ENCODE measurements at regions not wholly inside any gene's neighbourhood (a gene's known extent, or its start where the extent isn't known, plus 50 kb on each side); places are given as distances from the start of the nearest gene placed in this dataset.
"Not testable (repeated sequence)": the region's sequence is repeated elsewhere in the genome, so short reads cannot be mapped to it uniquely, and the experiment has no call there.

DNA sequence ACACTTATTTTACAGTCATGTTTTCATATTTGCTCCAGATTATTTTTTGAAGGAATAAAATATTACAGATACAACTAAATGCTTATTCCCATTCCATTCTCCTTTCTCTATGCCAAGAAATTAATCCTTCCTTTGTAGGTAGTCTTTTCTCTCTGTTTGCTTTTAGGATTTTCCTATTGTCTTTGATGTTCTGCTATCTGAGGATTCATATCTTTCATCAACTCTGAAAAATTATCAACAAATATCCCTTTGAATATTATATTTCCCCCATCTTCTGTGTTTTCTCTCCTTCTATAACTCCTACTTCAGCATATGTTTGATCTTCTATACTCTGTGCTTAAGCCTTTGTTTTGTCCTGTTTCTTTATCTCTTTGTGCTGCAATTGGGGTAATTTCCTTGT, 260.4 kb upstream of the RBMS1 start:
- DNase-seq (ENCODE audit: low spot score): no peak
- Mint-ChIP-seq H3K4me3 (no peak overlapping the region), H3K9me3 (peaks cover 14% of the 10 kb centered on the region), H3K27me3 (ENCODE audit: low read depth) (peaks cover 3% of the 10 kb centered on the region), H3K27ac (no peak overlapping the region), H3K36me3 (ENCODE audit: low read depth) (no peaks in the 10 kb centered on the region), H3K4me1 (ENCODE audit: low read depth) (peaks cover 2% of the 10 kb centered on the region)

DNA sequence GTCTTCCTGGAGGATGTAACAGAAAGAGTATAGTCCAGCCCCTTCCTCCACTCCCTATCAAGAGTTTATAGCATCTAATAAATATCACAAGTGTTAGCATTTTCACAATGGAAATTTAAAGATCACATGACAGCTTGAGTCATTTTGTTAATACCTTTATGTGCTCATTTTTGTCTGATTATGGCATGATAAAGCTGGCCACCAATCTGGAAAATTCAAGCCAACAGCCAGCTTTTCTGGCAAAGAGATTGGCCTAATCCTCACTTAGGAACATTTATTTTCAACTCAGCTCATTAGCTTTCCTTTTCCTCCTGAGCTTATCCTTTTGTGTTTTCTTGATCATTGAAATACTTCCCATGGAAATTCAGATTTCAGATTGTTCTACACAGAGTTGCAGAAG, 262.9 kb upstream of the RBMS1 start:
- Mint-ChIP-seq H3K27me3 (ENCODE audit: low read depth) (no peaks in the 10 kb centered on the region), H3K4me1 (ENCODE audit: low read depth) (peaks cover 2% of the 10 kb centered on the region), H3K4me3 (no peak overlapping the region), H3K27ac (no peak overlapping the region), H3K9me3 (peaks cover 14% of the 10 kb centered on the region), H3K36me3 (ENCODE audit: low read depth) (no peaks in the 10 kb centered on the region)
- no peak for DNase-seq (ENCODE audit: low spot score)

DNA sequence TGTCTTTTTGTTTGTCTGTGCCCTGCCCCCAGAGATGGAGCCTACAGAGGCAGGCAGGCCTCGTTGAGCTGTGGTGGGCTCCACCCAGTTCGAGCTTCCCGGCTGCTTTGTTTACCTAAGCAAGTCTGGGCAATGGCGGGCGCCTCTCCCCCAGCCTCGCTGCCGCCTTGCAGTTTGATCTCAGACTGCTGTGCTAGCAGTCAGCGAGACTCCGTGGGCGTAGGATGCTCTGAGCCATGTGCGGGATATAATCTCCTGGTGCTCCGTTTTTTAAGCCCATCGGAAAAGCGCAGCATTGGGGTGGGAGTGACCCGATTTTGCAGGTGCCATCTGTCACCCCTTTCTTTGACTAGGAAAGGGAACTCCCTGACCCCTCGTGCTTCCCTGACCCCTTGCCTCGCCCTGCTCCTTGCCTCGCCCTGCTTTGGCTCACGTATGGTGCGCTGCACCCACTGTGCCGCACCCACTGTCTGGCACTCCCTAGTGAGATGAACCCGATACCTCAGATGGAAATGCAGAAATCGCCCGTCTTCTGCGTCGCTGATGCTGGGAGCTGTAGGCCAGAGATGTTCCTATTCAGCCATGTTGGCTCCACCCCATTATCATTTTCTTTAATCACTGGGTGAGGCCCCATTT, 269.0 kb upstream of the RBMS1 start:
- not testable (repeated sequence) for H3K4me1 Mint-ChIP-seq (ENCODE audit: low read depth); DNase-seq (ENCODE audit: low spot score); H3K4me3 Mint-ChIP-seq; H3K27me3 Mint-ChIP-seq (ENCODE audit: low read depth); H3K36me3 Mint-ChIP-seq (ENCODE audit: low read depth); H3K9me3 Mint-ChIP-seq; H3K27ac Mint-ChIP-seq

DNA sequence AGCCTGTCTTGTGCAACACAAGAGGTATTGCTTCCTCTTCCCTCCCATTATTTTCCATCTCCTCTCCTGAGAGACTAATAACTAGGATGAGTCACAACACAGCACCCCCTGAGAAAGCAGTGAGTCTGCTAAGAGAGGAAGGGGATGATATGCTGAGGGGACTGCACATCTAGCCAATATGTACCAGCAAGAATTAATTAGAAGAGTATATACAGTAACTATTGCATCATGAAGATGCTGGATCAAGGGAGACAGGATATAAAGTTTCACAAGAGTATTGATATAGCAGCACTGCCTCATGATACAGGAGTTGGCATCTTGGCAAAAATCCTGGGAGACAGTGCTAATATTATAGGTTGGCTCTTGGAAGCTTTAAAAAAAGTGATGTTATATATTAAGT, 289.9 kb upstream of the RBMS1 start:
- Mint-ChIP-seq H3K27ac (no peak overlapping the region), H3K36me3 (ENCODE audit: low read depth) (no peaks in the 10 kb centered on the region), H3K9me3 (peaks cover 8% of the 10 kb centered on the region), H3K27me3 (ENCODE audit: low read depth) (no peaks in the 10 kb centered on the region), H3K4me1 (ENCODE audit: low read depth) (no peaks in the 10 kb centered on the region), H3K4me3 (no peak overlapping the region)
- no peak for DNase-seq (ENCODE audit: low spot score)

DNA sequence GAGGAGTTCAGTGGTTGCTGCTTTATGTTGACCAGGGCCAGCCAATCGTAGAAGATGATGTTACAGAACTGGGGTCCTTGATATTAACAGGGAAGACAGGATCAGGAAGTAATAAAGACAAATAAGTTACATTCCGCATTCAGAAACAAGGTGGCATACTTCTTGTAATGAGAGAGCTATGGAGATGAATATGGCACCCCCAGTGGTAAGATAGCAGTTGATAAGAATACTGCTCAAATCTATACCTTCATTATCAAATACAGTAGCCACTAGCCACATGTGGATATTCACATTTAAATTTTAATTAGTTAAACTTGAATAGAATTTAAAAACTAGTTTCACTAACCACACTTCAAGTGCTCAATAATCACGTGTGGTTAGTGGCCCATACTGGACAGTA, 290.4 kb upstream of the RBMS1 start:
- Mint-ChIP-seq H3K4me3 (no peak overlapping the region), H3K27ac (no peak overlapping the region), H3K36me3 (ENCODE audit: low read depth) (no peaks in the 10 kb centered on the region), H3K9me3 (peaks cover 2% of the 10 kb centered on the region), H3K27me3 (ENCODE audit: low read depth) (no peaks in the 10 kb centered on the region), H3K4me1 (ENCODE audit: low read depth) (no peaks in the 10 kb centered on the region)
- DNase-seq (ENCODE audit: low spot score): no peak

DNA sequence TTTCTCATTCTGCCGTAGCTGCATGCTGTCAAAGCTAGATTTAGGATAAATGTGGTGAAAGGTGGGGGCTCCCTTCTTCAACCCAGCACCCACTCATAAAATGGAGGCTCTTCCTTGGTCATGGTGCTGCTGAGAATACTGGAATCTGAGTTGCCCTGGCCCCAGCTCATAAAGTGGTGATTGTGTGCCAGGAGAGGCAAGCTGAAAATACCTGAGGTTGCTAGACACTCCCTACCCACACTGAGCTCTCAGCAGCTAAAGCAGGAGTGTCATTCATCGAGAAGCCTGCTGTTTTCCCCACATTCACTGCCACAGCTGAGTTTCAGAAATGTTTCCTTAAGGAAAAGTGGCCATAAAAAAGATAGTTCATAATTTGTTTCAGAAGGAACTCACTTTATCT, 297.1 kb upstream of the RBMS1 start:
- Mint-ChIP-seq H3K27ac (no peak overlapping the region), H3K9me3 (no peaks in the 10 kb centered on the region), H3K27me3 (ENCODE audit: low read depth) (no peaks in the 10 kb centered on the region), H3K36me3 (ENCODE audit: low read depth) (no peaks in the 10 kb centered on the region), H3K4me3 (no peak overlapping the region), H3K4me1 (ENCODE audit: low read depth) (no peaks in the 10 kb centered on the region)
- no peak for DNase-seq (ENCODE audit: low spot score)

DNA sequence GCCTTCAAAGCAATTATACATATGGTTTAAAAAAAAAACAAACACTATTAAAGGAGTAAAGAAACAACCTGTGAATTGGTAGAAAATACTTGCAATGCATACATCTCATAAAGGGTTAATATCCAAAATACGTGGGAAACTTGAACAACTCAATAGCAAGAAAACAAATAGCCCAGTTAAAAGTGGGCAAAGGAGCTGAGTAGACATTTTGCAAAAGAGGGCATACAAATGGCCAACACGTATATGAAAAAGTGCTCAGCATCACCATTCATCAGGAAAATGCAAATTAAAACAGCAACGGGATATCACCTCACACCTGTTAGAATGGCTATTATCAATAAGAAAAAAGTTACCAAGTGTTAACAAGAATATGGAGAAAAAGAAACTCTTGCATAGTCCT, 298.3 kb upstream of the RBMS1 start:
- H3K27ac Mint-ChIP-seq: no peak overlapping the region
- no peaks in the 10 kb centered on the region for H3K27me3 Mint-ChIP-seq (ENCODE audit: low read depth)
- no peaks in the 10 kb centered on the region for H3K4me1 Mint-ChIP-seq (ENCODE audit: low read depth)
- no peak overlapping the region for H3K4me3 Mint-ChIP-seq
- H3K36me3 Mint-ChIP-seq (ENCODE audit: low read depth): no peaks in the 10 kb centered on the region
- no peaks in the 10 kb centered on the region for H3K9me3 Mint-ChIP-seq
- no peak for DNase-seq (ENCODE audit: low spot score)

DNA sequence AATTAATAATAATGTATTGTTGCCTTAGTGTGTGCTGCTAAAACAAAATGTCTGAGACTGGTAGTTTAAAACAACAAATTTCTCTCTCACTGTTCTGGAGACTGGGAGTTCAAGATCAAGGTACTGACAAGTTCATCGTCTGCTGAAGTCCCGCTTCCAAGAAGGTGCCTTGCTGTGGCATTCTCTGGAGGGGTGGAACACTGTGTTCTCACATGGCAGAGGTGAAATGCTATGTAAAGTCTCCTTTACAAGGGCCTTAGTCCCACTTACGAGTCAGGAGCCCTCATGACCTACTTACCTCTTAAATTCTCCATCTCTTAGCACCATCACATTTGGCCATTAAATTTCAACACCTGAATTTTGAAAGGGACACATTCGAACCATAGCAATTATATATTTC, 299.2 kb upstream of the RBMS1 start:
- no peaks in the 10 kb centered on the region for H3K36me3 Mint-ChIP-seq (ENCODE audit: low read depth)
- H3K27ac Mint-ChIP-seq: no peak overlapping the region
- DNase-seq (ENCODE audit: low spot score): no peak
- no peaks in the 10 kb centered on the region for H3K4me1 Mint-ChIP-seq (ENCODE audit: low read depth)
- no peak overlapping the region for H3K4me3 Mint-ChIP-seq
- no peaks in the 10 kb centered on the region for H3K27me3 Mint-ChIP-seq (ENCODE audit: low read depth)
- no peaks in the 10 kb centered on the region for H3K9me3 Mint-ChIP-seq

DNA sequence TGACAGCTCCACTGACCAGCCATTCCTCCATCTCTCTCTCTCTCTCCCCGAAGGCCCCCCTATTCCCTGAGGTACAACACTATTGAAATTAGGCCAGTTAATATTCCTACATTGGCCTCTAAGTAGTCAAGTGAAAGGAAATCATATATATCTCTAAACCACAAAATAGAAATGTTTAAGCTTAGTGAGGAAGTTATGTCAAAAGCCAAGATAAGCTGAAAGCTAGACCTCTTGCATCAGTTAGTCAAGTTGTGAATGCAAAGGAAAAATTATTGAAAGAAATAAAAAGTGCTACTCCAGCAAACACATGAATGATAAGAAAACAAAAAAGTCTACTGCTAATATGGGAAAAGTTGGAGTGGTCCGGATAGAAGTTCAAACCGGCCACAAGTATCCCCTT, 301.3 kb upstream of the RBMS1 start:
- DNase-seq (ENCODE audit: low spot score): no peak
- Mint-ChIP-seq H3K27ac (no peak overlapping the region), H3K27me3 (ENCODE audit: low read depth) (no peaks in the 10 kb centered on the region), H3K9me3 (no peaks in the 10 kb centered on the region), H3K4me3 (no peak overlapping the region), H3K4me1 (ENCODE audit: low read depth) (no peaks in the 10 kb centered on the region), H3K36me3 (ENCODE audit: low read depth) (no peaks in the 10 kb centered on the region)

DNA sequence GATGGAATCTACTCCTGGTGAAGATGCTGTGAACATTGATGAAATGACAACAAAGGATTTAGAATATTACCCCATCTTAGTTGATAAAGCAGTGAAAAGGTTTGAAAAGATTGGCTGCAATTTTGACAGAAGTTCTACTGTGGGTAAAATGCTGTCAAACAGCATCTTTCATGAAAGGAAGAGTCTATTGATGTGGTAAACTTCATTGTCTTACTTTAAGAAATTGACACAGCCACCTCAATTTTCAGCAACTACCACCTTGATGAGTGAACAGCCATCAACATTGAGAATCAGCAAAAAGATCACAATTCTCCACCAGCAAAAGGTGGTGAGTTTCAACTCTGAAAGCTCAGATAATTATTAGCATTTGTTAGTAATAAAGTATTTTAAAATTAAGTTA, 310.3 kb upstream of the RBMS1 start:
- Mint-ChIP-seq H3K4me3 (no peak overlapping the region), H3K4me1 (ENCODE audit: low read depth) (no peaks in the 10 kb centered on the region), H3K27ac (no peak overlapping the region), H3K9me3 (peaks cover 11% of the 10 kb centered on the region), H3K27me3 (ENCODE audit: low read depth) (no peaks in the 10 kb centered on the region), H3K36me3 (ENCODE audit: low read depth) (no peaks in the 10 kb centered on the region)
- no peak for DNase-seq (ENCODE audit: low spot score)

DNA sequence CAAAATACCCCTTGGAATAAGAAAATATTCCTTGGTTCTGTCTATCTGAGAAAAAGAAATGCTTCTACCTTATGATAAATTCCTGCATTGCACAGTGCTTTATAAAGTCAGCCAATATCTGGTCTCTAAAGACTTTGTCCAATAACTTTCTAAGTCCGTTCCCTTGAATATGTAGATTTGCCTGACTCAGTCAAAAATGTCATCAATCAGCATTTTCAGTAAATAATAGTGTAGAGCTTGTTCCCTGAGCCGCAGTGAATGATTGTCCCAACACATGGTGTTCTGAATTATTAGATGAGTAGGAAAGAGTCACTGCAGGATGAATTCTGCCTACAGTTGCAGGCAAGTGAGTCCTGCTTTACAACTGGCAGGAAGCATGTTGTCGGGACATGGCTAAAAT, 316.8 kb upstream of the RBMS1 start:
- DNase-seq (ENCODE audit: low spot score): no peak
- H3K4me1 Mint-ChIP-seq (ENCODE audit: low read depth): no peaks in the 10 kb centered on the region
- H3K27me3 Mint-ChIP-seq (ENCODE audit: low read depth): no peaks in the 10 kb centered on the region
- H3K4me3 Mint-ChIP-seq: no peak overlapping the region
- no peaks in the 10 kb centered on the region for H3K36me3 Mint-ChIP-seq (ENCODE audit: low read depth)
- peaks cover 7% of the 10 kb centered on the region for H3K9me3 Mint-ChIP-seq
- no peak overlapping the region for H3K27ac Mint-ChIP-seq

DNA sequence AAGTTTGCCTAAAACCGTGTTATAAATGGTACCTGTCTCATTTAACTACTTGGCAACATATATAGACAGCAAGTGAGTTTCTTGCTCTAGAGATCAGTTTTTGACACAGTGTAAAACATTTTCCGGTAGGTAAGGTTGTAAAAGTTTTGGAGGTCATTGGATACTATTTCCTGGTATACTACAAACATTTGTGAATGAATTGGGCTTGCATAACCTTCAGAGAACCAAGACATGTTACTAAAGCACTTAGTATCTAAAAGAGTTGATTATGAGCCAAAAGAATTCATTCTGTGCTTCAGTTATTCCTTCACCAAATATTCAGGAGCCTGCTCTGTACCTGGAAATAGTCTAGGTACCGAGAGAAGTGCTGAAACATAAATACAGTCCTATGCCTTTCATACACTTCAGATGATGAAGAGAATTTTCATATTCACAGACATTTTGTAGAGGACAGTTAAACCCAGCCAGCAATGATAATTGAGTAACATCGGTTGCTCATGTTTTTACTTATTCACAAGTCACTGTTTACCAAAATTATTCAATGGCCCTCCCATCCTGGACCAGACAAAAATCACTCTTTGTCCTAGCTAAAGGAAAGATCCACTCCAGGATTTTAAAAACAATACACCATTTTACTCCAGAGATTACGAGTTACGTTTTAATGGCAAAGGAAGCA, 319.4 kb upstream of the RBMS1 start:
- Mint-ChIP-seq H3K27ac (no peak overlapping the region), H3K36me3 (ENCODE audit: low read depth) (no peaks in the 10 kb centered on the region), H3K9me3 (no peaks in the 10 kb centered on the region), H3K27me3 (ENCODE audit: low read depth) (no peaks in the 10 kb centered on the region), H3K4me3 (no peak overlapping the region), H3K4me1 (ENCODE audit: low read depth) (no peaks in the 10 kb centered on the region)
- DNase-seq (ENCODE audit: low spot score): no peak

DNA sequence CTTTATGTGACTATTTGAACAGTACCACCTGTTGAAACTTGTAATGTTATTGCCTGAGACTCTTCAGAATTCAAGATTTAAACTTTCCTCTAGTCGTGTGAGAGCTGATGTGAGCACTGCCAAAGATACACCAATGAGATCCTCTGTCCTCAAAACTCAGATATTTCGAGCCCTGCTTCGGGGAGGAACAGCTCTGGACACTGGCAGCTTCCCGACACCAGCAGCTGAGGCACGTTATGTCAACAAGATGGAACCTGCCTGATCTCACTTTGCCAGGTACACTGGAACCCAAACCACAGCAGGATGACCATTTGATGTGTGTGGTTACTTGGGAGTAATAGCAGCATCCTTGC, 319.9 kb upstream of the RBMS1 start:
- Mint-ChIP-seq H3K27ac (no peak overlapping the region), H3K4me3 (no peak overlapping the region), H3K9me3 (no peaks in the 10 kb centered on the region), H3K4me1 (ENCODE audit: low read depth) (no peaks in the 10 kb centered on the region), H3K36me3 (ENCODE audit: low read depth) (no peaks in the 10 kb centered on the region), H3K27me3 (ENCODE audit: low read depth) (no peaks in the 10 kb centered on the region)
- no peak for DNase-seq (ENCODE audit: low spot score)

DNA sequence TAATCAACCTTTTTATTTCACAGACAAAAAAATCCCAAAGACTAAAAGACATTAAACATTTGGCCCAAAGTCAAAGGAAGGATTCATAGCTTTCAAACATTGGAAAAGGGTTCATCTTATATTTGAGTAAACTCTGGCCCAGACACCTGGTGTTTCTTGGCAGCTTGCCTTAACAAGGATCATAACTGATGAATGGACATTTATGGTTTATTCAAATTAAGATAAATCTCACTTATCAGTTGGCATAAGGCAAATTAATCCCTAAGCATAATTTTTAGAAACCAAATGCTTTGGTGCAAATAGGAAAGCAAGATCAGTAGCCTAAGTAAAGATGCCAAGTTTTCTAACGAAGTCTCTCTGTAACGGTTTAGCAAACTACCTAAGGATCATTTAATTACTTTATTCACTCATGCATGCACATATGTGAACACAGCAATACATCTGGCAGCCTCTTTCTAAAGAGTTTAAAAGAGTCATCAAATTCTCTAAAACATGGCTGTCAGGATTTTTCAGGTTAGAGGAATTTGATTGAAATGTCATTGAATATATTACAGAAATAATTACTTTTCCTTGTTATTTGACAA, 323.4 kb upstream of the RBMS1 start:
- Mint-ChIP-seq H3K27me3 (ENCODE audit: low read depth) (no peaks in the 10 kb centered on the region), H3K9me3 (no peaks in the 10 kb centered on the region), H3K36me3 (ENCODE audit: low read depth) (no peaks in the 10 kb centered on the region), H3K4me1 (ENCODE audit: low read depth) (no peaks in the 10 kb centered on the region), H3K4me3 (no peak overlapping the region), H3K27ac (no peak overlapping the region)
- DNase-seq (ENCODE audit: low spot score): no peak

DNA sequence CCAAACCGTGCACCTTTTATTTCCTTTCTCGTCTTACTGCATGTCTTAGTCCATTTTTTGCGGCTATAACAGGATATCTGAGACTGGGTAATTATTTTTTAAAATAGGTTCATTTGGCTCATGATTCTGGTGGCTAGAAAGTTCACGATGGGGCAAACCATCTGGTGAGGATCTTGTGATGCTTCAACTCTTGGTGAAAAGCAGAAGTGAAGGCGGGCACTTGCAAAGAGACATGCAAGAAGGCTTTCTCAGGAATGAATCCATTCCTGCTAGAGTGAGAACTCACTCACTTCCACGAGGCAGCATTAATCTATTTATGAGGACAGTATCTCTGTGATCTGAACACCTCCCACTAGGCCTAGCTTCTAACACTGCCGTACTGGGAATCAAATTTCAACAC, 327.1 kb upstream of the RBMS1 start:
- no peak for DNase-seq (ENCODE audit: low spot score)
- no peaks in the 10 kb centered on the region for H3K4me1 Mint-ChIP-seq (ENCODE audit: low read depth)
- no peaks in the 10 kb centered on the region for H3K36me3 Mint-ChIP-seq (ENCODE audit: low read depth)
- H3K27me3 Mint-ChIP-seq (ENCODE audit: low read depth): peaks cover 3% of the 10 kb centered on the region
- H3K9me3 Mint-ChIP-seq: peaks cover 26% of the 10 kb centered on the region
- no peak overlapping the region for H3K27ac Mint-ChIP-seq
- no peak overlapping the region for H3K4me3 Mint-ChIP-seq
